ENCODE measurements at regions not wholly inside any gene's neighbourhood (a gene's known extent, or its start where the extent isn't known, plus 50 kb on each side); places are given as distances from the start of the nearest gene placed in this dataset.

DNA sequence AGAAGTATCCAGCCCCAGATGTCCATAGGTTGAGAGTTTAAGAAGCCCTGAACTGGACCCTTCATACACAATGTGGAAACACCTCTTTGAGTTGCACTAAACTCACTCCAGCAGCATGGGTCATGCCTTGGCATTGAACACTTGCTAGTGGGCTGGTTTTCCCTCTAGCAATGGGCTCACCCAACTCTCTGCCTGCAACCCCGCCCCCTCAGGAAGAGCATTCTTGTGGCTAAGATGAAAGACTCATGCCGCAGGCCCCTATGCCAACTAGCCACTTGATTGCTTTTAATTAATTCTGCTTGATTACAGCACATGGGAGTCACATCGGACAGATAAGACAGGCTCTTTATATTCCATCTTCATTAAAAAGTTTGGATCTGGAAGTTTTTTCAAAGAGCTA is 136.5 kb upstream of the GJB5 start:
- no peak for TF ChIP-seq EP300 (IDR thresholded peaks at IDR 0.05; ENCODE audit: low read depth)
- TF ChIP-seq, protein P1, sequence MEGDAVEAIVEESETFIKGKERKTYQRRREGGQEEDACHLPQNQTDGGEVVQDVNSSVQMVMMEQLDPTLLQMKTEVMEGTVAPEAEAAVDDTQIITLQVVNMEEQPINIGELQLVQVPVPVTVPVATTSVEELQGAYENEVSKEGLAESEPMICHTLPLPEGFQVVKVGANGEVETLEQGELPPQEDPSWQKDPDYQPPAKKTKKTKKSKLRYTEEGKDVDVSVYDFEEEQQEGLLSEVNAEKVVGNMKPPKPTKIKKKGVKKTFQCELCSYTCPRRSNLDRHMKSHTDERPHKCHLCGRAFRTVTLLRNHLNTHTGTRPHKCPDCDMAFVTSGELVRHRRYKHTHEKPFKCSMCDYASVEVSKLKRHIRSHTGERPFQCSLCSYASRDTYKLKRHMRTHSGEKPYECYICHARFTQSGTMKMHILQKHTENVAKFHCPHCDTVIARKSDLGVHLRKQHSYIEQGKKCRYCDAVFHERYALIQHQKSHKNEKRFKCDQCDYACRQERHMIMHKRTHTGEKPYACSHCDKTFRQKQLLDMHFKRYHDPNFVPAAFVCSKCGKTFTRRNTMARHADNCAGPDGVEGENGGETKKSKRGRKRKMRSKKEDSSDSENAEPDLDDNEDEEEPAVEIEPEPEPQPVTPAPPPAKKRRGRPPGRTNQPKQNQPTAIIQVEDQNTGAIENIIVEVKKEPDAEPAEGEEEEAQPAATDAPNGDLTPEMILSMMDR (IDR thresholded peaks at IDR 0.05) = no peak
- no peak for TF ChIP-seq POLR2A (IDR thresholded peaks at IDR 0.05)
- TF ChIP-seq POLR2AphosphoS5 (IDR thresholded peaks at IDR 0.05) = no peak
- Histone ChIP-seq H3K36me3 (no peaks in the 10 kb centered on the region), H3K4me3 (no peak overlapping the region), H3K9me3 (no peaks in the 10 kb centered on the region), H3K27me3 (no peaks in the 10 kb centered on the region), H3K27ac (no peak overlapping the region), H3K4me1 (no peaks in the 10 kb centered on the region)
- intact Hi-C loops (cut with DNase I; ENCODE audit: low total_unique reads) = no loop called here
- DNase-seq = no peak
- 70 to 71% methylated on average over 1 to 3 of the region's 3 CpGs for WGBS, 2 donors (ENCODE audit: low coverage in 1 of 2)
- in situ Hi-C loops (cut with MboI; ENCODE audit: low pct_ligation_motif_present in 1 of 4, low pct_unique_long_range_greater_than_20kb in 1 of 4, low sequenced_read_pairs in 3 of 4) = no loop called here

DNA sequence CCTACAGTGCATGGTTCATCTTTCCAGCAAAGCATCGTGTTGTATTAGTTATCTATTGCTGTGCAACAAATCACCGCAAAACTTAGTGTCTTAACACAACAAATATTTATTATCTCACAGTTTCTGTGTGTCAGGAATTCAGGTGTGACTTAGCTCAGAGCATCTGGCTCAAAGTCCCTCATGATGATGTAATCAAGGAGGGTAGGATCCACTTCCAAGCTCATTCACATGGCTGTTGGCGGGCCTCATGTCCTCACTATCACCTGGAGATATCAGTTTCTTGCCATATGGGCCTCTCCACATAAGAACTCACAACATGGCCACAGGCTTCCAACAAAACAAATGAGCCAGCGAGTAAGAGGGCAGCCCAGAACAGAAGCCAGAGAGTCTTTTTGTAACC is 135.6 kb upstream of the GJB5 start:
- 66 to 69% methylated on average over 2 to 4 of the region's 4 CpGs for WGBS, 2 donors (ENCODE audit: low coverage in 1 of 2)

DNA sequence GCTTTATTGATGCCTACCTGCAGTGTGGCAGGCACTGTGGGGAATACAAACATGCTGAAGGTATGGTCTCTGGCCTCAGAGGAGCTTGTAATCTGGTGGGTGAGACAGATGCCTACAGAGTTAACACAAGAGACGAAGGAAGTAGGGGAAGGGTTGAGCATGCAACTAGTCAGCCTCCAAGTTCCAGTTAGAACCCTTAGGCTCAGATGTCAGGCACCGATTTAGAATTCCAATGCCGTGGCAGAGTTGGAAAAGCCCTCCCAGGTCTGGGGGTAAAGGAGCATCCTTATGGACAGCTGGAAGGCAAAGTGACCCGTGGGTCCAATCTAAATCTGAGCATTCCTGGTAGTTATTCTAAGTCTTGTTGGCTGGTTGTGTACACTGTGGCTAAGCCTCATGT is 132.9 kb upstream of the GJB5 start:
- intact Hi-C loops (cut with DNase I; ENCODE audit: low total_unique reads) = no loop called here
- no peak for TF ChIP-seq POLR2AphosphoS5 (IDR thresholded peaks at IDR 0.05)
- no peak for TF ChIP-seq POLR2A (IDR thresholded peaks at IDR 0.05)
- TF ChIP-seq, protein P1 (IDR thresholded peaks at IDR 0.05) = no peak
- TF ChIP-seq EP300 (IDR thresholded peaks at IDR 0.05; ENCODE audit: low read depth) = no peak
- DNase-seq = no peak
- no peaks in the 10 kb centered on the region for H3K4me1 ChIP-seq
- no peaks in the 10 kb centered on the region for H3K9me3 ChIP-seq
- 64 to 70% methylated on average over 2 to 4 of the region's 4 CpGs for WGBS, 2 donors (ENCODE audit: low coverage in 1 of 2)
- no peak overlapping the region for H3K27ac ChIP-seq
- in situ Hi-C loops (cut with MboI; ENCODE audit: low pct_ligation_motif_present in 1 of 4, low pct_unique_long_range_greater_than_20kb in 1 of 4, low sequenced_read_pairs in 3 of 4) = no loop called here
- no peaks in the 10 kb centered on the region for H3K36me3 ChIP-seq
- H3K27me3 ChIP-seq = no peaks in the 10 kb centered on the region
- H3K4me3 ChIP-seq = no peak overlapping the region

More for the DNA sequence above, 135.6 kb upstream of the GJB5 start:
- H3K27me3 ChIP-seq = no peaks in the 10 kb centered on the region
- no peak for DNase-seq
- H3K27ac ChIP-seq = no peak overlapping the region
- no peaks in the 10 kb centered on the region for H3K4me1 ChIP-seq
- H3K4me3 ChIP-seq = no peak overlapping the region
- in situ Hi-C loops (cut with MboI; ENCODE audit: low pct_ligation_motif_present in 1 of 4, low pct_unique_long_range_greater_than_20kb in 1 of 4, low sequenced_read_pairs in 3 of 4) (no loop called here), intact Hi-C loops (cut with DNase I; ENCODE audit: low total_unique reads) (no loop called here)
- no peaks in the 10 kb centered on the region for H3K36me3 ChIP-seq
- TF ChIP-seq POLR2AphosphoS5 (IDR thresholded peaks at IDR 0.05) (no peak), EP300 (IDR thresholded peaks at IDR 0.05; ENCODE audit: low read depth) (no peak), POLR2A (IDR thresholded peaks at IDR 0.05) (no peak)
- TF ChIP-seq, protein P1 (IDR thresholded peaks at IDR 0.05) = no peak
- H3K9me3 ChIP-seq = no peaks in the 10 kb centered on the region

DNA sequence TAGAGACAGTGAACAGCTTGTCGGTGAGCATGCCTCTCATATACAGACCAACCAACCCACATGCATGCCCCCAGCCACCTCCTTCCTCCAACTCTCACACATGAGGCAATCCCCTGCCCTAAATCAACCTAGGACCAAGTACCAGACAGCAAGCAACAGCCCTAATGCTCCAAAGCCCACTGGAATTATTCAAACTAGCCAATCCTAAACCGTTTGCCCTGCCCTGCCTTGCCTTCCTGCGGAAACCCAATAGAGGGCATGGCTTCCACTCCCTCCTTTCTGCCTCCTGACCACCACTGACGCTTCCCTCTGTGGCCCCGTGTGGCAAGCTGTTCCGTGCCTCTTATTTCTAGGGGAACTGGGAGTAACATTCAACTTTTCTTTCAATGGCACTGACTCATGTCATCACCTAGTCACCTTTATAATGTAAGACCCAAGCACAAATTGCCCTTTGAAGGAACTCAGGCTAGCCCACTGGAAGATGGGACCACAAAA is 129.3 kb upstream of the GJB5 start:
- TF ChIP-seq, protein P1 (IDR thresholded peaks at IDR 0.05) = no peak
- no peak for TF ChIP-seq POLR2AphosphoS5 (IDR thresholded peaks at IDR 0.05)
- TF ChIP-seq EP300 (IDR thresholded peaks at IDR 0.05; ENCODE audit: low read depth) = no peak
- no peak for TF ChIP-seq POLR2A (IDR thresholded peaks at IDR 0.05)

More for the DNA sequence above, 129.3 kb upstream of the GJB5 start:
- in situ Hi-C loops (cut with MboI; ENCODE audit: low pct_ligation_motif_present in 1 of 4, low pct_unique_long_range_greater_than_20kb in 1 of 4, low sequenced_read_pairs in 3 of 4) = no loop called here
- Histone ChIP-seq H3K4me1 (no peaks in the 10 kb centered on the region), H3K4me3 (no peak overlapping the region), H3K27ac (no peak overlapping the region), H3K9me3 (no peaks in the 10 kb centered on the region), H3K36me3 (no peaks in the 10 kb centered on the region), H3K27me3 (no peaks in the 10 kb centered on the region)
- 50 to 59% methylated on average over 1 to 6 of the region's 6 CpGs for WGBS, 2 donors (ENCODE audit: low coverage in 1 of 2)
- intact Hi-C loops (cut with DNase I; ENCODE audit: low total_unique reads) = no loop called here
- no peak for DNase-seq
